ENCODE measurements at regions not wholly inside any gene's neighbourhood (a gene's known extent, or its start where the extent isn't known, plus 50 kb on each side); places are given as distances from the start of the nearest gene placed in this dataset.

- no peak for ATAC-seq (ENCODE audit: insufficient read depth, low read depth)
- no peak for DNase-seq
- no peaks in the 10 kb centered on the region for H3K4me1 ChIP-seq (ENCODE audit: insufficient read depth, low read length)
- H4K20me1 ChIP-seq (ENCODE audit: insufficient read depth, low read length), result no peaks in the 10 kb centered on the region
- no peak overlapping the region for H3K27ac ChIP-seq (ENCODE audit: low read length)
- no peak overlapping the region for H3K4me2 ChIP-seq (ENCODE audit: insufficient read depth, low read length)
- no peaks in the 10 kb centered on the region for H3K27me3 ChIP-seq (ENCODE audit: insufficient read depth, low read length, poor library complexity)
- no peak overlapping the region for H3K4me3 ChIP-seq (ENCODE audit: low read depth in 1 of 2, low read length in 2 of 2)
- H2AFZ ChIP-seq (ENCODE audit: low read depth, low read length), result no peak overlapping the region
- no peaks in the 10 kb centered on the region for H3K36me3 ChIP-seq (ENCODE audit: insufficient read depth, low read length)
- H3K9ac ChIP-seq (ENCODE audit: low read depth, low read length), result no peak overlapping the region
- TF ChIP-seq EZH2 (IDR thresholded peaks at IDR 0.05; ENCODE audit: borderline replicate concordance, low read depth, low read length, severe bottlenecking) (no peak), CTCF (IDR thresholded peaks at IDR 0.05; ENCODE audit: borderline replicate concordance, extremely low read depth, low read length, poor library complexity, severe bottlenecking) (no peak)
- no peaks in the 10 kb centered on the region for H3K9me3 ChIP-seq (ENCODE audit: insufficient read depth, low read length, severe bottlenecking)
- no peaks in the 10 kb centered on the region for H3K79me2 ChIP-seq (ENCODE audit: insufficient read depth, low read length)
These were observed 554.6 kb upstream of the FLRT2 start for GRCh38 chr14:84975241-84975902.

GRCh38 chr14:84976805-84977204, 553.1 kb upstream of the FLRT2 start:
- Histone ChIP-seq H2AFZ (ENCODE audit: low read depth, low read length) (no peak overlapping the region), H4K20me1 (ENCODE audit: insufficient read depth, low read length) (no peaks in the 10 kb centered on the region), H3K9ac (ENCODE audit: low read depth, low read length) (no peak overlapping the region), H3K36me3 (ENCODE audit: insufficient read depth, low read length) (no peaks in the 10 kb centered on the region), H3K4me3 (ENCODE audit: low read depth in 1 of 2, low read length in 2 of 2) (no peak overlapping the region), H3K4me2 (ENCODE audit: insufficient read depth, low read length) (no peak overlapping the region), H3K27me3 (ENCODE audit: insufficient read depth, low read length, poor library complexity) (no peaks in the 10 kb centered on the region), H3K27ac (ENCODE audit: low read length) (no peak overlapping the region), H3K4me1 (ENCODE audit: insufficient read depth, low read length) (no peaks in the 10 kb centered on the region), H3K79me2 (ENCODE audit: insufficient read depth, low read length) (no peaks in the 10 kb centered on the region), H3K9me3 (ENCODE audit: insufficient read depth, low read length, severe bottlenecking) (no peaks in the 10 kb centered on the region)
- DNase-seq (no peak), ATAC-seq (ENCODE audit: insufficient read depth, low read depth) (no peak)
- TF ChIP-seq CTCF (IDR thresholded peaks at IDR 0.05; ENCODE audit: borderline replicate concordance, extremely low read depth, low read length, poor library complexity, severe bottlenecking) (no peak), EZH2 (IDR thresholded peaks at IDR 0.05; ENCODE audit: borderline replicate concordance, low read depth, low read length, severe bottlenecking) (no peak)

GRCh38 chr14:84987042-84987441, 542.9 kb upstream of the FLRT2 start:
- H3K27ac ChIP-seq (ENCODE audit: low read length), result no peak overlapping the region
- ATAC-seq (ENCODE audit: insufficient read depth, low read depth) (no peak), DNase-seq (no peak)
- no peaks in the 10 kb centered on the region for H3K36me3 ChIP-seq (ENCODE audit: insufficient read depth, low read length)
- no peaks in the 10 kb centered on the region for H3K4me1 ChIP-seq (ENCODE audit: insufficient read depth, low read length)
- TF ChIP-seq CTCF (IDR thresholded peaks at IDR 0.05; ENCODE audit: borderline replicate concordance, extremely low read depth, low read length, poor library complexity, severe bottlenecking) (no peak), EZH2 (IDR thresholded peaks at IDR 0.05; ENCODE audit: borderline replicate concordance, low read depth, low read length, severe bottlenecking) (no peak)
- no peaks in the 10 kb centered on the region for H3K9me3 ChIP-seq (ENCODE audit: insufficient read depth, low read length, severe bottlenecking)
- no peak overlapping the region for H3K4me2 ChIP-seq (ENCODE audit: insufficient read depth, low read length)
- no peaks in the 10 kb centered on the region for H3K27me3 ChIP-seq (ENCODE audit: insufficient read depth, low read length, poor library complexity)
- no peak overlapping the region for H3K4me3 ChIP-seq (ENCODE audit: low read depth in 1 of 2, low read length in 2 of 2)
- no peak overlapping the region for H3K9ac ChIP-seq (ENCODE audit: low read depth, low read length)
- no peaks in the 10 kb centered on the region for H4K20me1 ChIP-seq (ENCODE audit: insufficient read depth, low read length)
- no peak overlapping the region for H2AFZ ChIP-seq (ENCODE audit: low read depth, low read length)
- no peaks in the 10 kb centered on the region for H3K79me2 ChIP-seq (ENCODE audit: insufficient read depth, low read length)

Data from DND-41 (cell line).